GM21526 (cell line): ENCODE measurements at regions not wholly inside any gene's neighbourhood (a gene's known extent, or its start where the extent isn't known, plus 50 kb on each side); places are given as distances from the start of the nearest gene placed in this dataset.
"Not testable (repeated sequence)": the region's sequence is repeated elsewhere in the genome, so short reads cannot be mapped to it uniquely, and the experiment has no call there.

Source experiments
- ATAC-seq: cut with Tn5 transposase; IDR thresholded peaks from one replicate; pipeline ENCODE4 v1.9.1; 2021; ENCODE audit warnings: moderate library complexity; ENCODE audit not compliant: unreplicated experiment, low FRiP score

- no peak for ATAC-seq
These were observed 106.8 kb upstream of the SPATS2L start for GRCh38 chr2:200199576-200200263.

DNA sequence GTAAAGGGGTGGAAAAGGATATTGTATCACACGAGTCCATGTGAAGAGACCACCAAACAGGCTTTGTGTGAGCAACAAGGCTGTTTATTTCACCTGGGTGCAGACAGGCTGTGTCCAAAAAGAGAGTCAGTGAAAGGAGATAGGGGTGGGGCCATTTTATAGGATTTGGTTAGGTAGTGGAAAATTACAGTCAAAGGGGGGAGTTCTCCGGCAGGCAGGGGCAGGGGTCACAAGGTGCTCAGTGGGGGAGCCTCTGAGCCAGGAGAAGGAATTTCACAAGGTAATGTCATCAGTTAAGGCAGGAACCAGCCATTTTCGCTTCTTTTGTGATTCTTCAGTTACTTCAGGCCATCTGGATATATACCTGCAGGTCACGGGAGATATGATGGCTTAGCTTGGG lies 104.7 kb upstream of the SPATS2L start:
- not testable (repeated sequence) for ATAC-seq

DNA sequence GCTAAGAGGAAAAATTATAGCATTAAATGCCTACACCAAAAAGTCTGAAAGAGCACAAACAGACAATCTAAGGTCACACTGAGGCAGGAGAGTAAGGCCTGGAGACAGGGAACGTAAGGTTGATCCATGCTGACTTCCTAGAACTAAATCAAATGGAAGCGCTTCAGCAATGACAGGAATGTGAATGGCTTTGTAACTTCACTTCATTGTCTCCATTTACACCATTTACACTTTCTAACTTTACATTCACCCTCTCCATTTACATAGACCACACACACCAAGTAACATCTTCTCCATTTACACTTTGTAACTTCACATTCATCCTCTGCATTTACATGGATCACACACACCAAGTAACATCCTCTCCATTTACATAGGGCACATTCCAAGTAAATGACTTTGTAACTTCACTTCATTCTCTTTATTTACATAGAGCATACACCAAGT lies 103.1 kb upstream of the SPATS2L start:
- ATAC-seq = no peak

GRCh38 chr2:200208041-200208440 lies 98.5 kb upstream of the SPATS2L start:
- ATAC-seq = no peak

DNA sequence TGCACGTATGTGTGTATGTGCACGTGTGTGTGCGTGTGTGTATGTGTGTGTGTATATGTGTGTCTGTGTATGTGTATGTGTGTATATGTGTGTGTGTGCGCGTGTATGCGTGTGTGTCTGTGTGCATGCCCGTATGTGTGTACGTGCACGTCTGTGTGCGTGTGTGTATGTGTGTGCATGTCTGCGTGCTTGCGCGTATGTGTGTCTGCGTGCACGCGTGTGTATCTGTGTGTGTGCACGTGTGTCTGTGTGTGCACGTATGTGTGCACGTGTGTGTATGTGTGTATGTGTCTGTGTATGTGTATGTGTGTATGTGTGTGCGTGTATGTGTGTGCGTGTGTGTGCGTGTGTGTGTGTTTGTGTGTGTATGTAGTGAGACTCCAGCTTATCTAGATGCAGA lies 97.5 kb upstream of the SPATS2L start:
- ATAC-seq = no peak

DNA sequence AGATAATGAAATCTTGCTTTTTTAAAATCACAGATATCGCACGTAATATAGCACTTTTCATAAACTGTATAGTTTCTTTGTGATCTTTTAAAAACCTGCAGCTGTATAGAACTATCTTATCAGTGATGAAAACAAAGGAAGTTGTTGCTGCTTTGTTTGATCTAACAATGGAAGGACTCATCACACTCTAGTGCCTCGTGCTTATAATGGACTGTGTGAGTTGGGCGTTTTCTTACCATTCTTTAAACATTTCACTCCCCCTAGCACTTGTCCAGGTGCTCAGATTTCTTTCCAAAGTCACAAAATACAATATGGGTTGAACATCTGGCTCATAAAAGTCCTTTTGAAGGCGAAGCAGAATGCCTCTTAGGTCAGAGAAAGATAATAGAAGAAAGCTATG lies 94.8 kb upstream of the SPATS2L start:
- no peak for ATAC-seq

DNA sequence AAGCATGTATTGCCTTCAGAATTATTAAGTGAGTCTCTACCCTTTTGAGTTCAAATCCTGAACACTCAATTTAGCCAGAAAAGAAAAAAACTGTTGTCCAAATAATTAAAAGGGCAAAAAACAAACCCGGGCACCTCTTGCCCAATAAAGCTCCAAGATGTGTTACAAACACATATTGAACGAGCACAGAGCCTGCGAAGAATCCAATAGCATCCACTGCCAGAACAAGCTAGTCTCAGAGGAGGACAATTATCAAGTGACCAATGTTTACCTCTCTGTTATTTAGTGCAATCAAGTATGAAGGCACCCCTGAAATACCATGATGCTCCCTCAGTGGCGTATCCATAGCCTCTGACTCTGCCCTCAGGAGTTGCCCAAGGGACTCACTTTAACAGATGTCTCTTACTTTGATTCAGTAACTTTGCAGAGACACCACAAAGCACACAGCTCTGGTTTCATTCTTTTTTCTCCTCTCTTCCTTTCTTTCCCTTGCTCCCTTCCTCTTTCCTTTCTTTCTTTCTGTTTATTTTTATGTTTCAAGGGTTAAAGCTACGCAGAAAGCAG lies 93.5 kb upstream of the SPATS2L start:
- ATAC-seq = no peak

DNA sequence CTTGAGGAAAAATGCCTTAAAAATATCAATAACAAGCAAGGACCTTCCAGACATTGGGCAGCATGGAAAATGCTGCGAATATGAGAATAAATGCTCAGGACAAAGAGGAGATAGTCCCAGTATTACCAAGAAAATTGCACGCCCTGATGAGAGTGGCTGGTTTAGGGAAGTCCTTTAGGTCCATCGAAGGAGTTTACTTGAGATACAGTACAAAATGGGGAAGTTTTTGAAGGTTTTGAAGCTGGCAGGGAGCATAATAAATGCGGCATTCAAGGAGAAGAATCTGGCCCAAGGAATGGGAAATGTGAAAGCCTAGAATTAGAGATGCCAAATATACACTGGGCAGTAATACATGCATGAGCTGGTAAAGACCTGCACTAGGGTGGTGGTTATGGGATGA lies 90.2 kb upstream of the SPATS2L start:
- no peak for ATAC-seq

- no peak for ATAC-seq
These were observed 89.2 kb upstream of the SPATS2L start for GRCh38 chr2:200217320-200217719.

- no peak for ATAC-seq
These were observed 87.8 kb upstream of the SPATS2L start for GRCh38 chr2:200218645-200219044.

DNA sequence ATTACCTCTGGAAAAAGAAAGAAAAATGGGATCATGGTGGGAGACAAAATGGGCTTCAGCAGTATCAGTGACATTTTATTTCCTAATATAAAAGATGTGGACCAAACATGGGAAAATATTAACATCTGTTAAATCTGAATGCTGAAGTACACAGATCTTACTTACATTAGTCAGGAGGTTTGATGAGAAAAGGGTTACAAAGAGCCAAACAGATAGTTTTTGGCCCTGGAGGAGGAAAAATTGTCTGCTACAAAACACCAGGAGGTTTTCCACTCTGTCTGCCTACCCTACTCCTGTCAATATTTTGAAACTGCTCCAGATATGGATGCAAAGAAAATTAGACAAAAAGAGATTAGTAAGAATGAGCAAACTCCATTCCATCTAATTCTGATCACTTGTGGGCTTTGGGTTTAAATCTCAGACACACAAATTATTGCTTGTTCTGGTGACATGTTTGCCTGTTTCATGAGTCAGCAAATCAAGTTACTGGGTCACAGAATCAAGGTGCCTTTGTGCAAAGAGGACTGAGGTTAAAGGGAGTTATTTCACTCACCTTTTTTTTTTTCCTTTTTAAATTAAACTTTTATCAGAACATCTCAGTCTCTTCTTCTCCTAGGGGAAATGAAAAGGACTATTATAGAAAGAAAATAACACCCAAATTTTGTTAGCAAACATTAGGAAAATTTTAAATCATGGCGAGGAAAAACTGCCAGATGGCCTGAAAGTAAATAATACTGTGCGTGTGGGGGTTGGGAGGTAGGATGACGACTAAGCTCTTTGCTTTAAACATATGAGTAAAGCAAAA lies 87.0 kb upstream of the SPATS2L start:
- ATAC-seq = no peak

GRCh38 chr2:200220251-200220650 lies 86.2 kb upstream of the SPATS2L start:
- ATAC-seq = no peak

DNA sequence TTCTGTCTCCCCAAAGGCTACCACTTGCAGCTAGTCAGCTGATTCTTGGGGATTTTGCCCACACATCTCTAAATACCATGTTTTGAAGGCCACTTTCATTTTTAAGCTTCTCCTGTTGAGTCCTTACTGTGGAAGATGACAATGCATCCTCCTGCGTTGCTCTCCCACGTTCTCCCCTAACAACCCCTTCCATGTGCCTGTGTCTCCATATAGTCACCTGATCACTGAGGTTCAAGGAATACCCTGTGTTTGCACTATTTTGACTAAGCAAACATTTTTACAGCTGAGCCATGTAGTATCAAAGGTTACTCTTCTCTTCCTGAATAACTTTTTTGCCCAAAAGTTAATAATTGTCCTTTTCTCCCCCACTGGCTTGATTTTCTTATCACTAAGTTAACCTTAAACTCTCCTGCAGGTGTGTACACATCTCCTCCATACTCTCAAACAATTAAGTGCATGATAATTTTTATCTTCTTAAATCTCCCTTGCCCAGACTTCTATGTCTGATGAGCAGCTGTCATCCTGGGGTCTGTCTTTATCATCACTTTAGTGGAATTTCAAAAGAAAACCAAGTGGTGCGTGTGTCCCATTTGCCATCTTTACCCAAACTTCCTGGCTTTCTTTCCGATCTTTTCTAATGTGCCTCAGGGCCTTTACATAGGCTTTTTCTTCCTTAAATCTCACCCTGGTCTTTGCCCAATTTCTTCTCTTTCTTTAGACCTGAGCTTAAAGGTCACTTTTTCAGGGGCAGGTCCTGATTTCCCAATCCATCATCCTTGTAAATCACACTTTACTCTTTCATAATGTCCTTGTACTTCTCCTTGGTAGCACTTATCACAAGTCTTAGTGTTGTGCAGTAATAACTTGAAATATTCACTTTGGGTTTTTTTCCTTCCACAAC lies 85.2 kb upstream of the SPATS2L start:
- ATAC-seq = no peak

- ATAC-seq = no peak
These were observed 83.7 kb upstream of the SPATS2L start for GRCh38 chr2:200222791-200223190.

DNA sequence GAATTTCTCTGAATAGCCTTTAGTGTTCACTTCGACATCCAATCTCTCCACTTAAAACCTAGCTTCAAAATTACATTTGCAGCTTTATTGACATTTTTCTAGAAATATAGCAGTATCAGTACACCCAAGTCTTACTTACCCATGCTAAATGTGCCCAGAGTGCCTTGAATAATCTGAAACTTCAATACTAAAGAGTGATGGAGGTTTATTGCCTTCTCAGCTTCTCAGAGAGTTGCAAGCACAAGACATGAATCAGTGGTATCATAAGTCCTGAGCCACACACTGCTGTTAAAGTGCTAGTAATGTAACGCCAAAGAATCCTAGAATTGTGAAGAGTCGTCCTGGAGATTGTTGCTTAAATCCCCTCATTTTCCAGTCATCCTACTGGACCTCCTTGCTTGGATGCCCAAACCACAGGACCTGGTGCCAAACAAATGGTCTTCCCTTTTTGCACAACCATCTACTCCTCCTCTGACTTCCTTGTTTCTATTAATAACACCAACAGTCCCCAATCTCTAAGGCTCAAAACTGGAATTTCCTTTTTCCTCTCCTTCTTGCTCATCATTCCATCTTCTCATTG lies 83.2 kb upstream of the SPATS2L start:
- ATAC-seq = no peak

- no peak for ATAC-seq
These were observed 80.5 kb upstream of the SPATS2L start for GRCh38 chr2:200225951-200226350.

- ATAC-seq = no peak
These were observed 79.8 kb upstream of the SPATS2L start for GRCh38 chr2:200226451-200227426.

DNA sequence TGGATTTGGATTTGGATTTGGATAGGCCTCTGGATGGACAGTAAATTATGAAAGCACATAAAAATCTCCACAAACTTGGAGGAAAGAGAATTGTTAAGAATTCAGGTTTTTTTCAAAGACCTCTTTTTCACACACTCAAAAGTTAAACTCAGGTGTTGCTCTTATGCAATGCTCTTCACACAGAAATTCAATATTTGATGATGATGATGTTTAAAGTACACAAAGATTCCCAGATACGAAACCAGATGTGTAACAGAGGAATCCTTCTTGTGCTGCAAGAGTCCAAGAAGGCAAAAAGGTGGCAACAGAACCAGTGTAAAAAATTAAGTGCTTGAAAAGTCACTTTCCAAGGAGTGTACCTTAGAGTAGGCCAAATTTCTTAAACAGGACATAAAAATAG lies 75.8 kb upstream of the SPATS2L start:
- no peak for ATAC-seq

DNA sequence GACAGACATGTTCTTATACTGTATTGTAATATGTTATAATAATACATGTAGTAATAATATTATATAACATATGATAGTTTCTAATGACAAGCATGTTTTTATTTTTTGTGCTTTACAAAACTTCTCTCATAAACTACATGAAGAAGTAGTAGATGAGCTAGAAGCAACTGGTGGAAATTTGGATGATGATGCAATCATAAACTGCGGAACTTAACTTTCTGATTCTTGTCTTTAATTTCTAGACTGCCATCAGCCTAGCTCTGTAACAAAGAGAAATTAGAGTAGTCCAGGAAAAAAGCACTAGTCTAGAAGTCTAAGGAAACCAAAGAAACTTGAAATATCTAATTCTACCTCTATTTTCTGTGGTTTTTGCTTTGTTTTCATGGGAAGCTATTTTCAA lies 71.0 kb upstream of the SPATS2L start:
- no peak for ATAC-seq
